ENCODE measurements at regions not wholly inside any gene's neighbourhood (a gene's known extent, or its start where the extent isn't known, plus 50 kb on each side); places are given as distances from the start of the nearest gene placed in this dataset.

DNA sequence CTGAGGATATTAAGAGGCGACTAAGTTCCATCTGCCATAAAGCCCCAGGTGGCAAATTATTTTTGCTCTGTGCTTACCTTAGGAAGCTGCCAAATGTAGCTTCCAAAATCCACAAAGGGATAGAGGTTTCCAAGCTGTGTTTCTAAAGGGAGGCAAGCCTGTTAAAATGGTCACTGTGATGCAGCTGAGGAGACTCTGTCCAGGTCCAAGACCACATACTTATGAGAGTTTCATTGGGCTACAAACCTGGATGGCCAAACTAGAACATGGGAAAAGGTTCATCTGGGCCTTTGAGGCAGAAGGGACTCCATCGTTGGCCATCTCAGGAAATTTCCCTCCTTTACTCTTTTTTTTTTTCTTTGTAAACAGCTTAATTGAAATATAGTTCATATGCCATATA, 306.9 kb upstream of the FGF13 start:
- Histone ChIP-seq H3K4me1 (ENCODE audit: insufficient read depth) (no peaks in the 10 kb centered on the region), H3K36me3 (ENCODE audit: insufficient read depth) (no peaks in the 10 kb centered on the region), H3K4me2 (no peak overlapping the region), H3K9me2 (ENCODE audit: insufficient read depth) (no peaks in the 10 kb centered on the region), H2AFZ (no peak overlapping the region), H3K4me3 (no peak overlapping the region), H3F3A (replicated peaks; ENCODE audit: low read depth) (no peaks in the 10 kb centered on the region), H3K27me3 (ENCODE audit: insufficient read depth) (no peaks in the 10 kb centered on the region), H3K27ac (ENCODE audit: low read depth) (no peak overlapping the region), H4K20me1 (replicated peaks; ENCODE audit: insufficient read depth) (no peaks in the 10 kb centered on the region), H3K79me2 (replicated peaks; ENCODE audit: insufficient read depth) (no peaks in the 10 kb centered on the region)
- Mint-ChIP-seq H3K9me3 (peaks cover 12% of the 10 kb centered on the region; the same call in 2 of the 3 replicates), H3K4me1 (no peaks in the 10 kb centered on the region), H3K36me3 (ENCODE audit: low read depth) (no peaks in the 10 kb centered on the region), H3K4me3 (no peak overlapping the region), H3K27ac (no peak overlapping the region), H3K27me3 (ENCODE audit: insufficient read depth, low read depth, poor library complexity) (no peaks in the 10 kb centered on the region)
- ATAC-seq = no peak
- no peak for TF ChIP-seq CREB1 (CRISPR knock-in tag; IDR thresholded peaks at IDR 0.05; ENCODE audit: low read depth)
- TF ChIP-seq, protein P1, sequence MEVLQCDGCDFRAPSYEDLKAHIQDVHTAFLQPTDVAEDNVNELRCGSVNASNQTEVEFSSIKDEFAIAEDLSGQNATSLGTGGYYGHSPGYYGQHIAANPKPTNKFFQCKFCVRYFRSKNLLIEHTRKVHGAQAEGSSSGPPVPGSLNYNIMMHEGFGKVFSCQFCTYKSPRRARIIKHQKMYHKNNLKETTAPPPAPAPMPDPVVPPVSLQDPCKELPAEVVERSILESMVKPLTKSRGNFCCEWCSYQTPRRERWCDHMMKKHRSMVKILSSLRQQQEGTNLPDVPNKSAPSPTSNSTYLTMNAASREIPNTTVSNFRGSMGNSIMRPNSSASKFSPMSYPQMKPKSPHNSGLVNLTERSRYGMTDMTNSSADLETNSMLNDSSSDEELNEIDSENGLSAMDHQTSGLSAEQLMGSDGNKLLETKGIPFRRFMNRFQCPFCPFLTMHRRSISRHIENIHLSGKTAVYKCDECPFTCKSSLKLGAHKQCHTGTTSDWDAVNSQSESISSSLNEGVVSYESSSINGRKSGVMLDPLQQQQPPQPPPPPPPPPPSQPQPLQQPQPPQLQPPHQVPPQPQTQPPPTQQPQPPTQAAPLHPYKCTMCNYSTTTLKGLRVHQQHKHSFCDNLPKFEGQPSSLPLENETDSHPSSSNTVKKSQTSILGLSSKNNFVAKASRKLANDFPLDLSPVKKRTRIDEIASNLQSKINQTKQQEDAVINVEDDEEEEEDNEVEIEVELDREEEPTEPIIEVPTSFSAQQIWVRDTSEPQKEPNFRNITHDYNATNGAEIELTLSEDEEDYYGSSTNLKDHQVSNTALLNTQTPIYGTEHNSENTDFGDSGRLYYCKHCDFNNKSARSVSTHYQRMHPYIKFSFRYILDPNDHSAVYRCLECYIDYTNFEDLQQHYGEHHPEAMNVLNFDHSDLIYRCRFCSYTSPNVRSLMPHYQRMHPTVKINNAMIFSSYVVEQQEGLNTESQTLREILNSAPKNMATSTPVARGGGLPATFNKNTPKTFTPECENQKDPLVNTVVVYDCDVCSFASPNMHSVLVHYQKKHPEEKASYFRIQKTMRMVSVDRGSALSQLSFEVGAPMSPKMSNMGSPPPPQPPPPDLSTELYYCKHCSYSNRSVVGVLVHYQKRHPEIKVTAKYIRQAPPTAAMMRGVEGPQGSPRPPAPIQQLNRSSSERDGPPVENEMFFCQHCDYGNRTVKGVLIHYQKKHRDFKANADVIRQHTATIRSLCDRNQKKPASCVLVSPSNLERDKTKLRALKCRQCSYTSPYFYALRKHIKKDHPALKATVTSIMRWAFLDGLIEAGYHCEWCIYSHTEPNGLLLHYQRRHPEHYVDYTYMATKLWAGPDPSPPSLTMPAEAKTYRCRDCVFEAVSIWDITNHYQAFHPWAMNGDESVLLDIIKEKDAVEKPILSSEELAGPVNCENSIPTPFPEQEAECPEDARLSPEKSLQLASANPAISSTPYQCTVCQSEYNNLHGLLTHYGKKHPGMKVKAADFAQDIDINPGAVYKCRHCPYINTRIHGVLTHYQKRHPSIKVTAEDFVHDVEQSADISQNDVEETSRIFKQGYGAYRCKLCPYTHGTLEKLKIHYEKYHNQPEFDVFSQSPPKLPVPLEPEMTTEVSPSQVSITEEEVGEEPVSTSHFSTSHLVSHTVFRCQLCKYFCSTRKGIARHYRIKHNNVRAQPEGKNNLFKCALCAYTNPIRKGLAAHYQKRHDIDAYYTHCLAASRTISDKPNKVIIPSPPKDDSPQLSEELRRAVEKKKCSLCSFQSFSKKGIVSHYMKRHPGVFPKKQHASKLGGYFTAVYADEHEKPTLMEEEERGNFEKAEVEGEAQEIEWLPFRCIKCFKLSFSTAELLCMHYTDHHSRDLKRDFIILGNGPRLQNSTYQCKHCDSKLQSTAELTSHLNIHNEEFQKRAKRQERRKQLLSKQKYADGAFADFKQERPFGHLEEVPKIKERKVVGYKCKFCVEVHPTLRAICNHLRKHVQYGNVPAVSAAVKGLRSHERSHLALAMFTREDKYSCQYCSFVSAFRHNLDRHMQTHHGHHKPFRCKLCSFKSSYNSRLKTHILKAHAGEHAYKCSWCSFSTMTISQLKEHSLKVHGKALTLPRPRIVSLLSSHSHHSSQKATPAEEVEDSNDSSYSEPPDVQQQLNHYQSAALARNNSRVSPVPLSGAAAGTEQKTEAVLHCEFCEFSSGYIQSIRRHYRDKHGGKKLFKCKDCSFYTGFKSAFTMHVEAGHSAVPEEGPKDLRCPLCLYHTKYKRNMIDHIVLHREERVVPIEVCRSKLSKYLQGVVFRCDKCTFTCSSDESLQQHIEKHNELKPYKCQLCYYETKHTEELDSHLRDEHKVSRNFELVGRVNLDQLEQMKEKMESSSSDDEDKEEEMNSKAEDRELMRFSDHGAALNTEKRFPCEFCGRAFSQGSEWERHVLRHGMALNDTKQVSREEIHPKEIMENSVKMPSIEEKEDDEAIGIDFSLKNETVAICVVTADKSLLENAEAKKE (CRISPR knock-in tag; IDR thresholded peaks at IDR 0.05) = no peak
- no peak for TF ChIP-seq EZH2phosphoT487 (IDR thresholded peaks at IDR 0.05; ENCODE audit: unreplicated experiment)
- no peak for TF ChIP-seq REST (IDR thresholded peaks at IDR 0.05; ENCODE audit: unreplicated experiment)
- TF ChIP-seq NANOG (IDR thresholded peaks at IDR 0.05; ENCODE audit: borderline replicate concordance) = no peak
- no peak for TF ChIP-seq JUNB (IDR thresholded peaks at IDR 0.05; ENCODE audit: unreplicated experiment)
- TF ChIP-seq POLR2AphosphoS5 (IDR thresholded peaks at IDR 0.05; ENCODE audit: low read depth) = no peak
- no peak for TF ChIP-seq STAT1 (IDR thresholded peaks at IDR 0.05; ENCODE audit: unreplicated experiment)
- TF ChIP-seq ZNF331 (CRISPR knock-in tag; IDR thresholded peaks at IDR 0.05; ENCODE audit: low read depth) = no peak
- no peak for TF ChIP-seq CTCF (conservative IDR thresholded peaks at IDR 0.05; ENCODE audit: low read depth in 2 of 2)
- no peak for TF ChIP-seq EZH2 (IDR thresholded peaks at IDR 0.05; ENCODE audit: low read depth, unreplicated experiment)
- TF ChIP-seq ETS1 (IDR thresholded peaks at IDR 0.05) = no peak
- TF ChIP-seq ZNF114 (CRISPR knock-in tag; IDR thresholded peaks at IDR 0.05) = no peak
- DNase-seq (ENCODE audit: low spot score) = no peak
